ENCODE measurements at regions not wholly inside any gene's neighbourhood (a gene's known extent, or its start where the extent isn't known, plus 50 kb on each side); places are given as distances from the start of the nearest gene placed in this dataset.

GRCh38 chr14:43052897-43053296 is 1446.2 kb downstream of the LRFN5 start:
- Mint-ChIP-seq H3K27ac (no peak overlapping the region), H3K9me3 (ENCODE audit: low read depth) (no peaks in the 10 kb centered on the region), H3K4me1 (ENCODE audit: low read depth) (no peaks in the 10 kb centered on the region), H3K4me3 (ENCODE audit: low read depth) (no peak overlapping the region), H3K36me3 (ENCODE audit: insufficient read depth) (no peaks in the 10 kb centered on the region), H3K27me3 (no peaks in the 10 kb centered on the region)
- no peak for TF ChIP-seq CTCF (IDR thresholded peaks at IDR 0.05; ENCODE audit: unreplicated experiment)
- DNase-seq (ENCODE audit: low spot score, unreplicated experiment): no peak

- no peak overlapping the region for H3K4me3 Mint-ChIP-seq (ENCODE audit: low read depth)
- no peaks in the 10 kb centered on the region for H3K9me3 Mint-ChIP-seq (ENCODE audit: low read depth)
- no peaks in the 10 kb centered on the region for H3K4me1 Mint-ChIP-seq (ENCODE audit: low read depth)
- no peak overlapping the region for H3K27ac Mint-ChIP-seq
- TF ChIP-seq CTCF (IDR thresholded peaks at IDR 0.05; ENCODE audit: unreplicated experiment): no peak
- no peaks in the 10 kb centered on the region for H3K27me3 Mint-ChIP-seq
- no peak for DNase-seq (ENCODE audit: low spot score, unreplicated experiment)
- H3K36me3 Mint-ChIP-seq (ENCODE audit: insufficient read depth): no peaks in the 10 kb centered on the region
These were observed 1437.2 kb downstream of the LRFN5 start for GRCh38 chr14:43043850-43044249.

- no peaks in the 10 kb centered on the region for H3K36me3 Mint-ChIP-seq (ENCODE audit: insufficient read depth)
- no peak for TF ChIP-seq CTCF (IDR thresholded peaks at IDR 0.05; ENCODE audit: unreplicated experiment)
- no peak overlapping the region for H3K4me3 Mint-ChIP-seq (ENCODE audit: low read depth)
These were observed 1435.7 kb downstream of the LRFN5 start for GRCh38 chr14:43042408-43042807.

GRCh38 chr14:43041976-43042375 is 1435.3 kb downstream of the LRFN5 start:
- no peak overlapping the region for H3K27ac Mint-ChIP-seq
- no peaks in the 10 kb centered on the region for H3K9me3 Mint-ChIP-seq (ENCODE audit: low read depth)
- no peak overlapping the region for H3K4me3 Mint-ChIP-seq (ENCODE audit: low read depth)
- no peaks in the 10 kb centered on the region for H3K27me3 Mint-ChIP-seq
- no peaks in the 10 kb centered on the region for H3K4me1 Mint-ChIP-seq (ENCODE audit: low read depth)
- no peaks in the 10 kb centered on the region for H3K36me3 Mint-ChIP-seq (ENCODE audit: insufficient read depth)
- no peak for DNase-seq (ENCODE audit: low spot score, unreplicated experiment)
- TF ChIP-seq CTCF (IDR thresholded peaks at IDR 0.05; ENCODE audit: unreplicated experiment): no peak

More at GRCh38 chr14:43042408-43042807, 1435.7 kb downstream of the LRFN5 start:
- no peaks in the 10 kb centered on the region for H3K9me3 Mint-ChIP-seq (ENCODE audit: low read depth)
- no peak for DNase-seq (ENCODE audit: low spot score, unreplicated experiment)
- no peaks in the 10 kb centered on the region for H3K27me3 Mint-ChIP-seq
- no peak overlapping the region for H3K27ac Mint-ChIP-seq
- no peaks in the 10 kb centered on the region for H3K4me1 Mint-ChIP-seq (ENCODE audit: low read depth)

GRCh38 chr14:43041207-43041606 is 1434.5 kb downstream of the LRFN5 start:
- Mint-ChIP-seq H3K4me1 (ENCODE audit: low read depth) (no peaks in the 10 kb centered on the region), H3K4me3 (ENCODE audit: low read depth) (no peak overlapping the region), H3K27me3 (no peaks in the 10 kb centered on the region), H3K36me3 (ENCODE audit: insufficient read depth) (no peaks in the 10 kb centered on the region), H3K9me3 (ENCODE audit: low read depth) (no peaks in the 10 kb centered on the region), H3K27ac (no peak overlapping the region)
- no peak for TF ChIP-seq CTCF (IDR thresholded peaks at IDR 0.05; ENCODE audit: unreplicated experiment)
- DNase-seq (ENCODE audit: low spot score, unreplicated experiment): no peak
